ENCODE measurements at regions not wholly inside any gene's neighbourhood (a gene's known extent, or its start where the extent isn't known, plus 50 kb on each side); places are given as distances from the start of the nearest gene placed in this dataset.

DNA sequence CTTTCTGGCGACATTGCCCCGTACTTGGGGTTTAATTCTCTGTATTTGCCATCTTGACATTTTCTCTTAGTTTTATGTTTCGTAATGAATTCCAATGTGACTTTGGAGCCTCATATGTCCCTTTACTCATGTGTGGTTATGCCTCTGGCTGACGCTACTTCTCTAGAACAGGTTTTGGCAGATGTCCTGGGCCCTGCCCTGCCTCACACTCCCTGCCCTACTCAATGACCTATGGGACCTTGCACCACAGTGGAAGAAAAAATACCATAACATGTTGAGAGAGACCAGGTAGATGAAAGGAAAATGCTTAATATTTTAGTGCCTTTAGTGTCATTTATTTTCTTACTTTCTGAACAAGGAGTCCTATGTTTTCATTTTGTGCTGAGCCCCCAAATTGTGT, 400.5 kb downstream of the TFEC start:
- no peaks in the 10 kb centered on the region for H3K4me1 Mint-ChIP-seq
- no peak overlapping the region for H3K27ac Mint-ChIP-seq
- H3K9me3 Mint-ChIP-seq: peaks cover 0 to 3% of the 10 kb centered on the region in 2 donors
- TF ChIP-seq, protein P1, sequence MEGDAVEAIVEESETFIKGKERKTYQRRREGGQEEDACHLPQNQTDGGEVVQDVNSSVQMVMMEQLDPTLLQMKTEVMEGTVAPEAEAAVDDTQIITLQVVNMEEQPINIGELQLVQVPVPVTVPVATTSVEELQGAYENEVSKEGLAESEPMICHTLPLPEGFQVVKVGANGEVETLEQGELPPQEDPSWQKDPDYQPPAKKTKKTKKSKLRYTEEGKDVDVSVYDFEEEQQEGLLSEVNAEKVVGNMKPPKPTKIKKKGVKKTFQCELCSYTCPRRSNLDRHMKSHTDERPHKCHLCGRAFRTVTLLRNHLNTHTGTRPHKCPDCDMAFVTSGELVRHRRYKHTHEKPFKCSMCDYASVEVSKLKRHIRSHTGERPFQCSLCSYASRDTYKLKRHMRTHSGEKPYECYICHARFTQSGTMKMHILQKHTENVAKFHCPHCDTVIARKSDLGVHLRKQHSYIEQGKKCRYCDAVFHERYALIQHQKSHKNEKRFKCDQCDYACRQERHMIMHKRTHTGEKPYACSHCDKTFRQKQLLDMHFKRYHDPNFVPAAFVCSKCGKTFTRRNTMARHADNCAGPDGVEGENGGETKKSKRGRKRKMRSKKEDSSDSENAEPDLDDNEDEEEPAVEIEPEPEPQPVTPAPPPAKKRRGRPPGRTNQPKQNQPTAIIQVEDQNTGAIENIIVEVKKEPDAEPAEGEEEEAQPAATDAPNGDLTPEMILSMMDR (IDR thresholded peaks at IDR 0.05): no peak
- H3K36me3 Mint-ChIP-seq: no peaks in the 10 kb centered on the region
- DNase-seq (no peak), ATAC-seq (no peak)
- Histone ChIP-seq H3K9me3 (ENCODE audit: control insufficient read depth, insufficient read depth, low read length) (no peaks in the 10 kb centered on the region), H3K27ac (ENCODE audit: low read length) (no peak overlapping the region), H3K4me3 (ENCODE audit: low read length) (no peak overlapping the region), H3K36me3 (ENCODE audit: control insufficient read depth, insufficient read depth, low read length) (no peaks in the 10 kb centered on the region), H3K27me3 (ENCODE audit: control insufficient read depth, insufficient read depth, low read length) (no peaks in the 10 kb centered on the region), H3K4me1 (ENCODE audit: control insufficient read depth, insufficient read depth, low read length) (no peaks in the 10 kb centered on the region)
- peaks cover 0 to 3% of the 10 kb centered on the region in 2 donors for H3K27me3 Mint-ChIP-seq (ENCODE audit: low read depth in 2 of 2)
- intact Hi-C loops (cut with micrococcal nuclease): no loop called here
- no peak overlapping the region for H3K4me3 Mint-ChIP-seq
- WGBS (ENCODE audit: insufficient coverage): 98% methylated on average over 4 of the region's 4 CpGs

DNA sequence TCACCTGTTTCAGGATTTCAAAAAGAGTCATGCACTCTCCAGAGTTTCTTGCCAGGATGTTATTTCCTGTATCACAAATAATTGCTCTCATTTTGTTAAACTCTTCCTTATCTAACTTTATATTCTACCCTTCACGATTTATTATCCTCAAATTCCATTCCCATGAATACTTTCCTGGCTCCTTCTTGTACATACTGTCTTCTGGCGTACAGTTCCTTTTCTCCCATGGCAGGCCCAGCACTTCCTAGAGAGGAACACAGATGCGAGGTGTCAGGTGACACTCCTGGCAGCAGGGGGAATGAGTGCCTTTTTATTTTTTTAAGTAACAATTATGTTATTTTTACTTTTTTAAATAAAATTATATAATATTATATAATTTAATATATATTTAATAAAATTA, 411.9 kb downstream of the TFEC start:
- no peak for DNase-seq
- H3K36me3 Mint-ChIP-seq: no peaks in the 10 kb centered on the region
- H3K27ac Mint-ChIP-seq: no peak overlapping the region
- H3K4me3 Mint-ChIP-seq: no peak overlapping the region
- Histone ChIP-seq H3K4me3 (ENCODE audit: low read length) (no peak overlapping the region), H3K36me3 (ENCODE audit: control insufficient read depth, insufficient read depth, low read length) (no peaks in the 10 kb centered on the region), H3K27ac (ENCODE audit: low read length) (no peak overlapping the region), H3K27me3 (ENCODE audit: control insufficient read depth, insufficient read depth, low read length) (no peaks in the 10 kb centered on the region), H3K9me3 (ENCODE audit: control insufficient read depth, insufficient read depth, low read length) (no peaks in the 10 kb centered on the region), H3K4me1 (ENCODE audit: control insufficient read depth, insufficient read depth, low read length) (no peaks in the 10 kb centered on the region)
- no peak for ATAC-seq
- TF ChIP-seq, protein P1 (IDR thresholded peaks at IDR 0.05): no peak
- intact Hi-C loops (cut with micrococcal nuclease): no loop called here
- 79% methylated on average over 2 of the region's 3 CpGs for WGBS (ENCODE audit: insufficient coverage)
- peaks cover 0 to 5% of the 10 kb centered on the region in 2 donors for H3K9me3 Mint-ChIP-seq
- H3K4me1 Mint-ChIP-seq: no peaks in the 10 kb centered on the region
- no peaks in the 10 kb centered on the region for H3K27me3 Mint-ChIP-seq (ENCODE audit: low read depth in 2 of 2)

DNA sequence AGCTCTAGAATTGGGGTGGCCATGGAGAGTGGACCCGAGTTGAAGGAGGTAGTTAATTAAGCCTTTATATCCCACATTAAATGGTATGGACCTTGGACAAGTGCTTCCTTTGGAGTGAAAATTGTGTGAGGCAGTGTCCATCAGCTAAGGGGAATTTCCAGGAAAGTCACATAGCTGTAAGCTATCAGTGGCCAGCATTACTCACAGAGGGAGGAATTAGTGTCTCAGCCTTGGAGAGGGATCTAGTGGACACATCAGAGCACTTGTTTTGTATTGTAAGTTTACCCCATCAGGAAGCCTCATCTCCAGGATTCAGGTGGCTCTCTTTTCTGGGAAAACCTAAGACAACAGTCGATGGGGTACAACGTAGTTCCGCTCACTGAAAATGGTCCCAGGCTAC, 416.7 kb downstream of the TFEC start:
- no peak overlapping the region for H3K27ac ChIP-seq (ENCODE audit: low read length)
- ATAC-seq (no peak), DNase-seq (no peak)
- no peaks in the 10 kb centered on the region for H3K9me3 Mint-ChIP-seq
- TF ChIP-seq, protein P1 (IDR thresholded peaks at IDR 0.05): no peak
- no peak overlapping the region for H3K4me3 ChIP-seq (ENCODE audit: low read length)
- H3K36me3 ChIP-seq (ENCODE audit: control insufficient read depth, insufficient read depth, low read length): no peaks in the 10 kb centered on the region
- H3K4me3 Mint-ChIP-seq: no peak overlapping the region
- H3K9me3 ChIP-seq (ENCODE audit: control insufficient read depth, insufficient read depth, low read length): no peaks in the 10 kb centered on the region
- no peak overlapping the region for H3K27ac Mint-ChIP-seq
- H3K4me1 ChIP-seq (ENCODE audit: control insufficient read depth, insufficient read depth, low read length): no peaks in the 10 kb centered on the region
- H3K27me3 ChIP-seq (ENCODE audit: control insufficient read depth, insufficient read depth, low read length): no peaks in the 10 kb centered on the region
- H3K27me3 Mint-ChIP-seq (ENCODE audit: low read depth in 2 of 2): no peaks in the 10 kb centered on the region
- no peaks in the 10 kb centered on the region for H3K4me1 Mint-ChIP-seq
- no peaks in the 10 kb centered on the region for H3K36me3 Mint-ChIP-seq
- WGBS (ENCODE audit: insufficient coverage): 92% methylated on average over 4 of the region's 4 CpGs
- intact Hi-C loops (cut with micrococcal nuclease): no loop called here

DNA sequence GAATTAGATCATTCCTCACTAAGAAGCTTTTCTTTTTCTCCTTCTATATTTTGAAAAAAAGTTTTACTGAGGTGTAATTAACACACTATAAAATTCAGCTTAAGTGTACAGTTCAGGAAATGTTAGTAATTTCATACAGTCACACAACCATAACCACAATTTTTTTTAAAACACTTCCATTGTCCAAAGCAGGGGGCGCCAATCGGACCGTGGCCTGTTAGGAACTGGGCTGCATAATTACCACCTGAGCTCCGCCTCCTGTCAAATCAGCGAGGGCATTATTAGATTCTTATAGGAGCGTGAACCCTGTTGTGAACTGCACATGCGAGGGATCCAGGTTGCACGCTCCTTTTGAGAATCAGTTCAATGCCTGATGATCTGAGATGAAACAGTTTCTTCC, 427.1 kb downstream of the TFEC start:
- H3K27me3 Mint-ChIP-seq (ENCODE audit: low read depth in 2 of 2): no peaks in the 10 kb centered on the region
- no peaks in the 10 kb centered on the region for H3K9me3 Mint-ChIP-seq
- H3K9me3 ChIP-seq (ENCODE audit: control insufficient read depth, insufficient read depth, low read length): no peaks in the 10 kb centered on the region
- no peaks in the 10 kb centered on the region for H3K36me3 ChIP-seq (ENCODE audit: control insufficient read depth, insufficient read depth, low read length)
- no peak overlapping the region for H3K4me3 Mint-ChIP-seq
- DNase-seq: no peak
- whole genome bisulfite sequencing (ENCODE audit: insufficient coverage): 90% methylated on average over 8 of the region's 8 CpGs
- no peak overlapping the region for H3K27ac Mint-ChIP-seq
- no peak overlapping the region for H3K4me3 ChIP-seq (ENCODE audit: low read length)
- H3K27ac ChIP-seq (ENCODE audit: low read length): no peak overlapping the region
- H3K4me1 Mint-ChIP-seq: no peaks in the 10 kb centered on the region
- no peaks in the 10 kb centered on the region for H3K4me1 ChIP-seq (ENCODE audit: control insufficient read depth, insufficient read depth, low read length)
- TF ChIP-seq, protein P1 (IDR thresholded peaks at IDR 0.05): no peak
- no peak for ATAC-seq
- no peaks in the 10 kb centered on the region for H3K27me3 ChIP-seq (ENCODE audit: control insufficient read depth, insufficient read depth, low read length)
- no peaks in the 10 kb centered on the region for H3K36me3 Mint-ChIP-seq
- intact Hi-C loops (cut with micrococcal nuclease): no loop called here

All from natural killer cell (primary cell).